Activated CD4-positive, alpha-beta T cell treated with anti-CD3 and anti-CD28 coated beads, Interleukin-2, amount 50 U/mL, for 48 hours (primary cell): ENCODE measurements at regions not wholly inside any gene's neighbourhood (a gene's known extent, or its start where the extent isn't known, plus 50 kb on each side); places are given as distances from the start of the nearest gene placed in this dataset.
"Not testable (repeated sequence)": the region's sequence is repeated elsewhere in the genome, so short reads cannot be mapped to it uniquely, and the experiment has no call there.

Experiments used
- DNase-seq, 2 experiments: peaks; one replicate each; pipeline ENCODE4 v3.0.0-alpha.2; 2020

DNA sequence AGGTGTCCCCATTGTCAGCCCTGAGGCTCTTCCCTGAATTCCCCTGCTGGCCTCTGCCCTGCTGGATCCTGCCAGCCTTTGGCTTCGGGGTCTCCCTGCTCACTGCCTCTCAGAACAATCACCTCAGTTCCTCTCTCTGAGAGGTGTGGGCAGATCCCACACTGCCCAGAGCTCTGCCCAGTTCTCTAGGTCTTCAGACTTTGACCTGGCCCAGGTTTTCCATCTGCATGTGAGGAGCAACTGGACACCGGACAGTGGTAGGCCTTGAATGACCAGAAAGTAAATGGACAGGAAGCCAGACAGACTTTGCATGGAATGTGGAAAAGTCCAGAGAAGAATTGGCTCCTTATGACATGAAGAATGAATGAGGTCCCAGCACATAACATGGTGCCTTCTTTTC lies 111.8 kb downstream of the FOXD4L6 start:
- DNase-seq, result not testable (repeated sequence)

DNA sequence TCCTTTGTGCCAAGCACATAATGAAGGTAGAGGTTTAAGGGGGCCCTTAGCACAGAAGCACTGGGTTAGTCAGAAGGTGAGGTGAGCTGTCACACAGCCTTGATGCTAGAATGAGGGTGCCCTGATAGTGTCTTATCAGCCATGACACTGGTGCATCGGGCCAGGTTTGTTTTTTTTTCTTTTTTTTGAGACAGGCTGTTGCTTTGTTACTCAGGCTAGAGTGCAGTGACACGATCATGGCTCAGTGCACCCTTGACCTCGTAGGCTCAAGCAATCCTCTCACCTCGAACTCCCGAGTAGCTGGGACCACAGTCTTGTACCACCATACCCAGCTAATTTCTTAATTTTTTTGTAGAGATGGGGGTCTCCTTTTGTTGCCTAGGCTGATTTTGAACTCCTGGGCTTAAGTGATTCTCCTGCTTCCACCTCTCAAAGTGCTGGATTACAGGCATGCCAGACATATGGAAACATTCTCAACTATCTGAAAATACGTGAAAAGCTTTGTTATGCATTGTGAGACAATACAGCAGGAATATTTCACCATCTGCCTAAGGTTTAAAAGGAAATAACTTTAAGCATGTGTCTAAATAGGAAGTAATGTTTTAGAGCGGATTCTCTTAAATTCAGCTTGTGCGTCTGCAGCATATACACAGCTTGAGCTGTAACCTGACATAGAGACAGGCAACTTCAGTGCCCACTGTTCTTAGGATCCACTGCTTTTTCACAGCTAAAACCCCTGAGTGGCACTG lies 128.4 kb downstream of the FOXD4L6 start:
- not testable (repeated sequence) for DNase-seq

DNA sequence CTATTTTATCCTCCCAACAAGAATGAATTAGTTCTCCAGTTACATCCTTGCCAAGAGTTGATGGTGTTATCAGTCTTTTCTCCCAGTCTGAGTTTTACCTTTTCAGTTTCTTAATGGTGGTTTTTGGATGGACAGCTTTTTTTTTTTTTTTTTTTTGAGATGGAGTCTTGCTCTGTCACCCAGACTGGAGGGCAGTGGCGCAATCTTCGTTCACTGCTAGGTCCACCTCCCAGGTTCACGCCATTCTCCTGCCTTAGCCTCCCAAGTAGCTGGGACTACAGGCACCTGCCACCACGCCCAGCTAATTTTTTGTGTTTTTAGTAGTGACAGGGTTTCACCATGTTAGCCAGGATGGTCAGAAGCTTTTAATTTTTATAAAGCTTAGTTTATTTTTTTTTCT lies 133.0 kb downstream of the FOXD4L6 start:
- not testable (repeated sequence) for DNase-seq

DNA sequence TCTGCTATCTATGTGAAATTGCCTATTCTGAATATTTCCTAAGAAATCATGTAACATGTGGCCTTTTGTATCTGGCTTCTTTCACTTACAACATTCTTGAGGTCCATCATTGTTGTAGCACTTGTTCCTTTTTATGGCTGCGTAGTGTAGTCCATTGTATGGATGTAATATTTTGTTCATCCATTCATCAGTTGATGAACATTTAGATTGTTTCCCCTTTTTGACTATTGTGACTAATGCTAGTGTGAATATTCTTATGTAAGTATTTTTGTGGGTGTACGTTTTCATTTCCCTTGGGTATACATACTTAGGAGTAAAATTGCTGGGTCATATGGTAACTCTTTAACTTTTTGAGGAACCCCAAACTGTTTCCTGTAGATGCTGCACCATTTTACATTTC lies 134.6 kb downstream of the FOXD4L6 start:
- not testable (repeated sequence) for DNase-seq

DNA sequence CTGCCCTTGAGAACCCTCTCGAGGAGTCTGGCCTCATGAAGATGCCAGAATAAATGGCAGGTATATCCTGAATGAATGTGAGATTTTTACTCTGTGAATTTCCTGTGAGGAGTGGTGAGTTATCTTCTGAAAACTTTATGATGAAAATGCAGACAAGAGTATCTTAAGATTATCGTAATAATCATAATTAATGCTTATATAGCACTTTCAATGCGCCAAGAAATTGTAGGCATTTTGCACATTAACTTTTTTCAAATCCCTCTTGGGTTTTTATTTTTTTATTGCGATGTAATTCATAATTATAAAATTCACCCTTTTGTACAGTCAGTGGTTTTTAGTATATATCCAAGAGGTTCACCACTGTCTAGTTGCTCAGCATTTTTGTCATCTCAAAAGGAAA lies 135.1 kb downstream of the FOXD4L6 start:
- DNase-seq, result not testable (repeated sequence)

DNA sequence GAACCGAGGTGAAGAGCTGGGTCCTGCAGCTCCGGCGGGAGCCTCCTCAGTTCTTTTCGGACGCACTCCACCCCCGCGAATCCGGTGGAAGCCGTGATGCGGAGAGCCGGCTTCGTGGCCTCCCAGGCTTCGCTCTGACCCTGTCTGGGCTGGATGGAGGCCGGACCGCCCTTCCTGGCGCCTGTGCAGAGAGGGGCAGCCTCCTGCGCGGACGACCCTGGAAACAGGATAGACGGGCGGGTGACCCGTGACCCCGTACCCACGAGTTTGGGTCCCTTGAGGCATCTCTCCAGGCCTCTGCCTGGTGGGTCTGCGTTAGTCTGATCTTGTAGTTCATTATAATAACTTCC lies 136.0 kb downstream of the FOXD4L6 start:
- DNase-seq, result not testable (repeated sequence)

DNA sequence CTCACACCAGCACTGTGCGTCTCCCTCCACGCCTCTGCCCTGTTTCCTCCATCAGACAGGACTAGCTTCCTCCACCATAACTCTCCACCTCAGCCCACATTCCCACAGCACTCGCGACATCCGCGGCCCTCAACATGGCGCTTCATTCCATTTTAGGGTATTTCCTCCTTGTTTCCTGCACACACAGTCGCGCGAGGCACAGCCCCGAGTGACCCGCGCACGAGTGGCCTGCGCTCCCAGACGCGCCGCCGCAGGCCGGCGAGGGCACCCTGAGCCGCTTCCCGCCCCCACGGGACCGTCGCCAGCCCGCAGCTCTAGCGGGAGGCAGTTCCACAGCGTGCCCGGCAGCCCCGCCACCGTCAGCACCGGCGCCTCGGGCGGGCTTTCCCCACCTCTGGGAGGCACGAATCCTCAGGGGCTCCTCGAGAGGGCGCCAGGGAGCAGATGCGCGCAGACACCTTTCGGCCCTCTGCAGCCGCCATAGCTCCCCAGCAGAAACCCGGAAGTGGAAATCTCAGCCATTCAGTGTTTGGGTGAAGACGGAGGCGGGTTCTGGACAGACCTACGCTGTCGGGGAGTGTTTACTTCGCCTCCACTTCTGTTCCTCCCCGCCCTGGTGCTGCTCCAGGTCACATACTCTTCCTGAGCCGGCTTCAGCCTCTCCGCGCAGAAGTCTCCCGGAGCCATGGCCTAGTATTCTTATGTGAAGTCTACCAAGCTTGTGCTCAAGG lies 136.6 kb downstream of the FOXD4L6 start:
- DNase-seq, result peak; percentile 94 to 96

DNA sequence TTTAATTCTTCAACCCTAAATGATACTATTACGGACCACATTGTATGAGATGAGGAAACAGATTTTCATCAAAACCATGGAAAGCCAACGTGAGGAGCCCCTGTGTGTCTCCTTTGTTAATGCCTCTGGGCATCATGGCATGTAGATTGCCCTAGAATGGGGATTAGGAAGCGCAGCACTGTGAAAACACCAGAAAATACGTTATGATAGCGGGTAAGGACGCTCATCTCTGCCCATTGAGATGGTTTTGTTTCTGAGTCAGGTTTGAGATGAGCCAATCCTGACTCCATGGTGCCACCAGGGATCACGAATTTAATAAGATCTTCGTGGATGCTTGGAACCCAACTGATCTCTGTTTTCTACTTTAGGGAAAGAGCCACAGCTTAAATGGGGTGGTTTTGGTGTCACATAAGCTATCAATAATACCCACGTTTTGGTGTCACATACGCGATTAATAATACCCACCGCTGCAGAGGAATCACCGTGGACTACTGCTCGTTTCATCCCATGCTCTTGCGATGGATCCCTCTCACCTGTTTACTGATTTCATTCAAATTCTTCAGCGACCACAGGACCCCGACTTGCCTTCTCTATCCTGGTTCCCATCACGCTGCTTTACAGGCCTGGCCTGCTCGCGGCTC lies 137.3 kb downstream of the FOXD4L6 start:
- peak in 1 of 2 experiments; percentile 9 for DNase-seq

DNA sequence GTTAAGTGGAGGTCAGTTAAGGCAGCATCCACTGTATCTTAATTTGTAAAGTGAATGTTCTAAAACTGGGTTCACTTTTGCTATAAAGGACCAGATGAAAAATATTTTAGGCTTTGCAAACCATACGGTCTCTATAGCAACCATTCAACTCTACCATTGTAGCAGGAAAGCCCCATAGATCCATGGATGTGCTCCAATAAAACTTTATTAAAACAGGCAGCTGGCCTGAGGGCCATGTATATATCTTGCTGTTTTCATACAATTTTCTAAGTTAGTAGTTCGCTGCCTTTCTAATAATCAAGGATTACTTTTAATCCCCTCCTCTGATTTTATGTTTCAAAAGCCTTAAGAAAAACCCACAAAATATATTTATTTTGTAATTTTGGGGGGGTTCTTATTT lies 142.1 kb downstream of the FOXD4L6 start:
- not testable (repeated sequence) for DNase-seq

DNA sequence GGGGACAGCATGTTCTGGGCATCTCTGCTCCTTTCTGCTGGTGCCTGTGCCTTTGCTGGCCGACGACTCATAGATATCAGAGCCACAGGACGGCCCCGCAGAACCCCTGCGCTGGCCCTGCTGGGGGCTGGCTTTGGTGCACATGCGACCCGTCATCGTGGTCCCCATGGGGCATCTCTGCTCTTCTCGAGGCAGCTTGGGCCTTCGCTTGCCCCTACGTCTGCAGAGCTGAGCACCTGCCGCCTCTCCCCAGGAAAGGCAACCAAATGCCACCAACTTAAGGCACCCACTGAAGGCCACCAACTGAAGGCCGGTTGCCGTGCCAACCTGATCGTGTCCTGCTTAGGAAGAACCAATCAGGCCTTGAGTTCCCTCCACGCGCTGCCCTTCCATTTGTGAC lies 153.1 kb downstream of the FOXD4L6 start:
- not testable (repeated sequence) for DNase-seq

DNA sequence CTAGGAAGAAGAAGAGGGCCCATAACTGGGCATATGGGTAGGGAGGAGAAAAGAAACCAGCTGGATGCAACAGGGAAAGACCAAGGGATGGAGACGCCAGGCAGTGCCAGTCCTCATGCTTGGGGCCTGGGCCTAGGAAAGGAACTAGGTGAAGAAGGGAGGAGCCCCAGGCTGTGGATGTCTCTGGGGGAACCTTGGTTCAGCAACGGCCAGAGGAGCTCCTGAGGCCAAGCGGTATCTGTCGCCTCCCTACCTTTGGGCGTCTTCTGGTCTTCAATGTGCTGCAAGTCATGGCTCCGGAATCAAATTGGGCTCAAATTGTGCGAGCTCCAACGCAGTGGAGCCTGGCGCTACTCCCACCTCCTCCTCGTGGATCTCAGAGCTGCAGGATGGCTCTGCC lies 153.6 kb downstream of the FOXD4L6 start:
- DNase-seq, result not testable (repeated sequence)

DNA sequence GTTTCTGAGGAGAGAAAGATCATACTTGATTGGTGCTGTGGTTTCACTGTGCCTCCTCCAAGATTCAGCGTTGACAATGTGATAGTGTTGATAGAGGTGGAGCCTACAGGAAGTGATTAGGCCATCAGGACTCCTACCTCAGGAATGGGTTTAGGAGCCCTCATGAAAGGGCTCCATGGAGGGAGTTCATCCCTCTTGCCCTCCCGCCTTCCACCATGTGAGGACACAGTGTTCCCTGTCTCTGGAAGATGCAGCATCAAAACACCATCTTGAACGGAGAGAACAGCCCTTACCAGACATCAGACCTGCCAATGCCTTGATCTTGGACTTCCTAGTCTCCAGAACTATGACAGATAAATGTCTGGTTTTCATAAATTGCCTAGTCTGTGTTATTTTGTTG lies 156.7 kb downstream of the FOXD4L6 start:
- not testable (repeated sequence) for DNase-seq

DNA sequence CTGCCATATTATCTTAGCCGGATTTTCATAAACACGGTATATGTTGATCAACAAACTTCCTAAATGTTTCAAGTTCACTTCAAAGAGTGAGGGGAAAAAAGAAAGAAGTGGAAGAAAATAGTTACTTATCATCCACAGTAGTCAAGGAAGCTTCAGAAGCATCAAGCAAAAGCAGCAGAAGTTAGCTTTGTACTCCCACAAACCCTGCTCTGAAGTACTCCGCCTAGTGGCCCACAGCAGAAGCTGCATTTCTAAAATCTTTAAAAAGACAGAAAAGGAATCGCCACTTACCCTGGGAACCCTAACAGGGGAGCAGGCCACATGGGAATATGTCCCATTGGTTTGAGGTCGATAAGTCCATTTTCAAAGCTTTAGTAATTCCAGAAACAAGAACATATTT lies 158.1 kb downstream of the FOXD4L6 start:
- DNase-seq, result not testable (repeated sequence)

DNA sequence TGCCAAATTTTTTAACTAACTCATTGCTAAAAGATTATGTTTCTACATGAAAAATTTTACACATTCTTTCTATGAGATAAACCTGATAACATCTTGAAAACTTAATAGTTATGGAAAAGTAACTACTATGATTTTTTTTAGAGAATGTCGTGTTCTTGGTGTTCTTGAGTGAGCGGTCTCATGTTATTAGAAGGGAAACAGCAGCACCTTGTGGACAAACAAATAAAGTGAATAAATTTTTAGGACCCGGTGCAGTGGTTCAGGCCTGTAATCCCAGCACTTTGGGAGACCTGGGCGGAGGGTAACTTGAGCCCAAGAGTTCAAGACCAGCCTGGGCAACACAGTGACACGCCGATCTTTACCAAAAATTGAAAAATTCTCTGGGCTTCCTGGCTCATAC lies 166.0 kb downstream of the FOXD4L6 start:
- not testable (repeated sequence) for DNase-seq

DNA sequence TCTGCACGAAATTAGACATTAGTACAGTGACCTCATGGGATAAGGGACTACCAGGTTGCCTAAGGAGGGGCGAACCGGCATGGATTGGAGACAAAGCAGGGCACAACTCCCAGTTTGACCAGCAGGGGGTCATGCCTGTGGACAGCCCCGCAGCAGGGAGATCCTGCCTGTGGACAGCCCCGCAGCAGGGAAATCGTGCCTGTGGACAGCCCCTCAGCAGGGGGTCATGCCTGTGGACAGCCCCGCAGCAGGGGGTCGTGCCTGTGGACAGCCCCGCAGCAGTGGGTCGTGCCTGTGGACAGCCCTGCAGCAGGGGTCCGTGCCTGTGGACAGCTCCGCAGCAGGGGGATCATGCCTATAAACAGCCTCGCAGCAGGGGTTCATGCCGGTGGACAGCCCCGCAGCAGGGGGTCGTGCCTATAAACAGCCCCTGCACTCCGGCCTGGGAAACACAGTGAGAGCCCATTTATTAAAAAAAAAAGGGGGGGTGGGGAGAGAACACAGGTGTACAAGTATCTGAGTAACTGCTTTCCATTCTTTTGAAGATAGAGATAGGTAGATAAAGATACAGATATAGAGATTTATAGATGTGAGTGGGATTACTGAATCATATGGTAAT lies 176.5 kb downstream of the FOXD4L6 start:
- DNase-seq, result not testable (repeated sequence)

DNA sequence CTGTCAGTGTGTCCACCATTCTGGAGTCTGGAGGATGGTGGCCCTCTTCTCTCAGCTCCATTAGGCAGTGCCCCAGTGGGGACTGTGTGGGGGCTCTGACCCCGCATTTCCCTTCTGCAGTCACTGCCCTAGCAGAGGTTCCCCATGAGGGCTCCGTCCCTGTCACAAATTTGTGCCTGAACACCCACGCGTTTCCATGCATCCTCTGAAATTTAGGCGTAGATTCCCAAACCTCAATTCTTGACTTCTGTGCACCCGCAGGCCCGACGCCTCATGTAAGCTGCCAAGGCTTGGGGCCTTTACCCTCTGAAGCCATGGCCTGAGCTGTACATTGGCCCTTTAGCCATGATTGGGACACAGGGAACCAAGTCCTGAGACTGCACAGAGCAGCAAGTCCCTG lies 182.3 kb downstream of the FOXD4L6 start:
- not testable (repeated sequence) for DNase-seq

DNA sequence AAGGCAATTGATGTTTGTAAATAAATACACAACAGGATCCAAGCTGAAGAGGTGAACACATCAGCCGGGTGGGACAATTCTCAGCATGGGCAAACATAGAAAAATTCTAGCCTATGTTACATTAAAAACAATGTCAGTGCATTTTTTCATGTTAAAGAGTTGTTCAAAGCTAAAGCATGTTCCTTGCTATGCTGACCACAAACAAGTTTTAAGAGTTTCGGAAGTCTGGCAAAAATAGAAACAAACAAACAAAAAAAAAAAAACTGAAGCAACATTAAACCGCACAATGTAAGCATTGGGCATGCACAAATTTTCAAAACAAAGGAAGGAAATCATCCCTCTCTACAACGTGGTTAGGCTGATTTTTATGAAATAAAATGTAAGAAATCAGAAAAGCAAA lies 185.8 kb downstream of the FOXD4L6 start:
- not testable (repeated sequence) for DNase-seq

DNA sequence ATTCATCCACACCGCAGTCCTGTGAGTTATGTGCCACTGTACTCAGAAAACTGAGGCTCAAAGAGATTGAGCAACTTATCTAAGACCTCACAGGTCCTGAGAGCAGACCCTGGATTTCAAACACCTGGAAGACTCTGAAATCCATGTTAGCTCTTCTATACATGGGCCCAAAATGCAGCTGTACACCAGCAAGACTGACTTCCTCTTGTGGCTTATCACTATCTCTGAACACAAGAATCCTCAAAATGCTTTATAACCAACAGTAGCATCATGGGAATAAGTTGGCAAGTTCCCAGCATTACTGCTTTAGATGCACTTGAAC lies 188.6 kb downstream of the FOXD4L6 start:
- not testable (repeated sequence) for DNase-seq

DNA sequence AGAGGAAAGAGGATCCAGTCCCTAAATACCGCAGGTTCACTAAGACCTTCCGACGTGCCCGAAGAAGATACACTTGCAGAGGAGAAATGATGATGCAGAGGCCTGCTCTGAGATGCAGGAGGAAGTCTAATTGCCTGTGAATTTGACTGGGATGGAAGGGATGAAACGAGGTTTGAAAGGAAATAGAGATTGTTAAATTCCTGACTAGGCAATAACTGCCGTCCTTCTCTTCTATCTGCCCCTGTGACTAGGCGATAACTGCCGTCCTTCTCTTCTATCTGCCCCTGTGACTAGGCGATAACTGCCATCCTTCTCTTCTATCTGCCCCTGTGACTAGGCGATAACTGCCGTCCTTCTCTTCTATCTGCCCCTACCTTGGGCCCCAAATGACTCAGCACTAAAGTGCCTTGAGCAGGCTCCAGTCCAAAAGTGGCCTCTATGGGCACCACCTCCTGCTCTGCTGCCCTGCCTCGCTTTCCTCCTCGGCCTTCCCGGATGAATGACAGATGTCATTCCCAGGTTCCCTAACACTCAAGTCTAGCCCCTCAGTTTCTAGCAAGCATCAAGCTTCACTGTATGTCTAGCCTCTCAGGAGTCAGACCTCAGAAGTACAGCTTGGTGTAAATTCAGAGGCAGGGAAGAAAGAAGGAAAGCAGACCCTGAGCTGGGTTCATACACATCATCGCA lies 189.1 kb downstream of the FOXD4L6 start:
- not testable (repeated sequence) for DNase-seq

DNA sequence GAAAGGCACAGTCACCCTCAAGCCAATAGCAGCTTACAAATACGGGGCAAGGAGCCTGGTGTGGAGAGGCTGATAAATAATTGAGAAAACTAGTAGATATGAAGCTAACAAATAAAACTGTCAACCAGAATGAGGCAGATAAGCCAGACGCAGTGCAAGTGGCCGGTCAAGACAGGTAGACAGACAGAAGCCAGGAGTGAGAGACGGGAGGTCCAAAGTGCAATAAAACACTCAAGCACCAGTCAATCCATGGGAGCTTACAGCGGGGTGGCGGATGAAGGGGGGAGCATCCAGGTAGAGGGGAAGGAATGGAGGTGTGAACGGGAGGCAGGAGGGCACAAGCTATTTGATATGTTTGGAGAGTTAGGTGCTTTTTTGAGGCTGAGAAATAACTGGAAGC lies 193.1 kb downstream of the FOXD4L6 start:
- no peak for DNase-seq

DNA sequence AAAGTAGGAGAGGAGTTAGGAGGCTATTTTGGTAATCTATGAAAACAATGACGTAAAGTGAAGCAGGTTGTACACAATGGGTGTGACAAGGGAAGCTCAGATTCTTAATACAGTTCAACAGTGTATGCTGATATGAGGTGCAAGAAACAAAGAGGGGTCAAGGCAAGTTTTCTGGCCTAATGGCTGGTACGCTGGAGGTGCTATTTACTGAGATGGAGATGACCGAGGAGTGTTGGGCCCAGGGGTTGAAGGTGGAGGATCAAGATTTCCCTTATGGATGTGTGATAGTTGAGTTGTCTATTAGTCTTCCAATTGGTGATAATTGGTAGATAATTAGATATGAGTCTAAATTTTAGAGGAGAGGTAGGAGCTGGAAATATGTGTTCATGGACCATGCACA lies 194.0 kb downstream of the FOXD4L6 start:
- DNase-seq, result not testable (repeated sequence)

DNA sequence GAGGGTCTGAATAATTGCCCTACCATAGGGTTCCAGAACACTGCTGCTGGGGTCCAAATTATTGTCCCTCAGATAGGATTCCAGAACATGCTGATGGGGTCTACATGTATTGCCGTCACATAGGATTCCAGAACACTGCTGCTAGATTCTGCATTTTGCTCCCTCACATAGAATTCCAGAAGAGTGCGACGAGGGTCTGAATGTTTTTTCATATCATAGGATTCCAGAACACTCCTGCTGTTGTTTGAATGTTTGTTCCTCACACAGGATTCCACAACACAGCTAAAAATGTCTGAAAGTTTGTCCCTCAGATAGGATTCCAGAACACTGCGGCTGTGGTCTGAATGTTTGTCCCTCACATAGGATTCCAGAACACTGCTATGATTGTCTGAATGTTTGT lies 198.1 kb downstream of the FOXD4L6 start:
- DNase-seq, result not testable (repeated sequence)

DNA sequence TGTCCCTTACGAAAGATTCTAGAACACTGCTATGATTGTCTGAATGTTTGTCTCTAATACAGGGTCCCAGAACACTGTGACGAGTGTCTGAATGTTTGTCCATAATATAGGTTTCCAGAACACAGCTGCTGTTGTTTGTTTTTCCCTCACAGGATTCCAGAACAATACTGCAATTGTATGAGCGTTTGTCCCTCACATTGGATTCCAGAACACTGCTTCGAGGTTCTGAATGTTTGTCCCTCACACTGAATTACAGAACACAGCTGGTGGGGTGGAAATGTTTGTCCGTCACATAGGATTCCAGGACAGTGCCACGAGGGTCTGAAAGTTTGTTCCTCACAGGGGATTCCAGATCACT lies 199.0 kb downstream of the FOXD4L6 start:
- not testable (repeated sequence) for DNase-seq
